OCI-LY7 (cell line): ENCODE measurements at regions not wholly inside any gene's neighbourhood (a gene's known extent, or its start where the extent isn't known, plus 50 kb on each side); places are given as distances from the start of the nearest gene placed in this dataset.

Source experiments
- CTCF ChIP-seq: fragments of 200-600 bp; sonication (generic); conservative IDR thresholded peaks from 2 replicates; pipeline ENCODE4 v1.5.1; 2014; ENCODE audit warnings: mild to moderate bottlenecking, antibody characterized with exemption, low read length, moderate library complexity, mixed read lengths
- EZH2phosphoT487 ChIP-seq: fragments of 200-600 bp; sonication (generic); IDR thresholded peaks from 2 replicates; pipeline ENCODE4 v1.6.1; 2018; ENCODE audit warnings: low read depth, borderline replicate concordance, mild to moderate bottlenecking, mixed run types, antibody characterized with exemption, low read length, moderate library complexity, mixed read lengths

- TF ChIP-seq CTCF (no peak), EZH2phosphoT487 (no peak)
These were observed 118.5 kb upstream of the MIR17HG start for GRCh38 chr13:91228940-91229339.
